HEK293T (cell line): ENCODE measurements at regions not wholly inside any gene's neighbourhood (a gene's known extent, or its start where the extent isn't known, plus 50 kb on each side); places are given as distances from the start of the nearest gene placed in this dataset.

Source experiments
- BHLHE40 ChIP-seq: fragments of 450-650 bp; IDR thresholded peaks from 2 replicates; pipeline ENCODE4 v1.6.1; 2016; ENCODE audit warnings: mild to moderate bottlenecking, moderate library complexity, borderline replicate concordance
- ELF4 ChIP-seq: fragments of 450-650 bp; IDR thresholded peaks from 2 replicates; pipeline ENCODE4 v1.6.1; 2017; ENCODE audit warnings: antibody characterized with exemption
- FOXK2 ChIP-seq: fragments of 450-650 bp; IDR thresholded peaks from 2 replicates; pipeline ENCODE4 v1.6.1; 2016; ENCODE audit warnings: mild to moderate bottlenecking
- L3MBTL2 ChIP-seq: fragments of 450-650 bp; conservative IDR thresholded peaks from 2 replicates; pipeline ENCODE4 v1.6.1; 2016; ENCODE audit warnings: mild to moderate bottlenecking
- SP1 ChIP-seq: fragments of 450-650 bp; IDR thresholded peaks from 2 replicates; pipeline ENCODE4 v1.6.1; 2017

DNA sequence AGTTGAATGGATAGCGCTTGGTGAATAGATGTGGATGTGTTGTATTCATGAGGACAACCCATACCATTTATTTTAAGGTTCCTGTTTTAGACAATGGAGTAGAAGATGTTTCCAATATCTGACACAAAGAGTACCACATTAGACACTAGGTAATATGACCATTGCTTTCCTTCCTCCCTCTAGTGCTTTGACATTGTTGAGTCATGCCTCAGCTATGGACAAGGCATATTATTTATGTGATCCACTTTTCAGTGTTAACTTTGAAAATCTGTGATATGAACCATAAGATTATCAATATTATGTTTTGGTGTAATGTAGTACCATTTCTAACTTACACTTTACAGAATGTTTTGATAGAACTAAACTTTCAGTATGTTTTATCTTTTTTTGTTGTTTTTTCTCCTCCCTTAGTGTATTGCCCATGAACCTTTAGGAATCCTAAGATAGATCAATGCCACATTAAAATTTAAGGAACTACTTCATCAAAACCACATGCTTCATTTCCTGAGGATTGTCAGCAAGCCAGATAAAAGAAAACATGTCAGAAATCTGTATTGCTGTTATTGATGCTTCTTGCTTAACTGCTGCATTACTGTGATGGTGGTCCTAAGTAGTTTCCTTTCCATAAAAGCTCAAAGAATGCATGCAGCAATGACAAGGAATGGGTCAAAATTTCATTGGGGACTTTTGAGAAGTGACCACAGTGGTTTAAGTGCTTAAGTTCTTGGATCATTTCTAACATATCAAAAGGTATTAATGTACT, 105.0 kb downstream of the PCDH7 start:
- TF ChIP-seq FOXK2 (no peak), BHLHE40 (no peak), L3MBTL2 (no peak), ELF4 (no peak), SP1 (no peak)
